Endothelial cell (in vitro differentiated cells): ENCODE measurements at regions not wholly inside any gene's neighbourhood (a gene's known extent, or its start where the extent isn't known, plus 50 kb on each side); places are given as distances from the start of the nearest gene placed in this dataset.
"Not testable (repeated sequence)": the region's sequence is repeated elsewhere in the genome, so short reads cannot be mapped to it uniquely, and the experiment has no call there.

Experiments
- DNase-seq: peaks from one replicate; pipeline ENCODE4 v3.0.0; 2021; ENCODE audit warnings: low spot score
- H3K27ac Mint-ChIP-seq: one replicate; pipeline ENCODE4 v1.8.0; 2021; ENCODE audit warnings: mixed read lengths, inconsistent platforms; ENCODE audit not compliant: unreplicated experiment
- H3K27me3 Mint-ChIP-seq: one replicate; pipeline ENCODE4 v1.8.0; 2021; ENCODE audit warnings: mild to moderate bottlenecking, moderate library complexity, mixed read lengths, inconsistent platforms; ENCODE audit not compliant: unreplicated experiment
- H3K36me3 Mint-ChIP-seq: one replicate; pipeline ENCODE4 v1.8.0; 2021; ENCODE audit warnings: mild to moderate bottlenecking, low read depth, mixed read lengths, inconsistent platforms; ENCODE audit not compliant: unreplicated experiment
- H3K4me1 Mint-ChIP-seq: one replicate; pipeline ENCODE4 v1.8.0; 2021; ENCODE audit warnings: mild to moderate bottlenecking, mixed read lengths, inconsistent platforms; ENCODE audit not compliant: unreplicated experiment
- H3K4me3 Mint-ChIP-seq: one replicate; pipeline ENCODE4 v1.8.0; 2021; ENCODE audit warnings: mild to moderate bottlenecking, mixed read lengths, inconsistent platforms; ENCODE audit not compliant: unreplicated experiment
- H3K9me3 Mint-ChIP-seq: one replicate; pipeline ENCODE4 v1.8.0; 2021; ENCODE audit warnings: mixed read lengths, inconsistent platforms; ENCODE audit not compliant: unreplicated experiment
- CTCF ChIP-seq: fragments of 200-600 bp; sonication (generic); IDR thresholded peaks from one replicate; pipeline ENCODE4 v1.5.0; 2021; ENCODE audit warnings: antibody characterized with exemption; ENCODE audit not compliant: unreplicated experiment

- Mint-ChIP-seq H3K9me3 (no peaks in the 10 kb centered on the region), H3K27me3 (peaks cover 3% of the 10 kb centered on the region), H3K36me3 (no peaks in the 10 kb centered on the region), H3K27ac (no peak overlapping the region), H3K4me3 (no peak overlapping the region), H3K4me1 (no peaks in the 10 kb centered on the region)
- no peak for DNase-seq
- TF ChIP-seq CTCF, result no peak
Observed at GRCh38 chr4:1582227-1582626, 101.9 kb downstream of the FAM53A start.

- H3K9me3 Mint-ChIP-seq, H3K27me3 Mint-ChIP-seq, H3K4me1 Mint-ChIP-seq, H3K27ac Mint-ChIP-seq, H3K36me3 Mint-ChIP-seq: not testable (repeated sequence)
- peak overlapping the region; percentile 62 for H3K4me3 Mint-ChIP-seq
- peak; percentile 64 for DNase-seq
Observed at GRCh38 chr4:1581164-1581894, 102.8 kb downstream of the FAM53A start.

- H3K27ac Mint-ChIP-seq, H3K4me3 Mint-ChIP-seq: not testable (repeated sequence)
Observed at GRCh38 chr4:1580692-1581012, 103.5 kb downstream of the FAM53A start.

GRCh38 chr4:1579901-1580691, 104.0 kb downstream of the FAM53A start:
- peak overlapping the region; percentile 79 for H3K4me3 Mint-ChIP-seq
- no peaks in the 10 kb centered on the region for H3K4me1 Mint-ChIP-seq
- H3K27ac Mint-ChIP-seq, result no peak overlapping the region
- peak; percentile 90 for DNase-seq
- H3K9me3 Mint-ChIP-seq, result no peaks in the 10 kb centered on the region
- H3K36me3 Mint-ChIP-seq, result no peaks in the 10 kb centered on the region
- peaks cover 10% of the 10 kb centered on the region for H3K27me3 Mint-ChIP-seq
- TF ChIP-seq CTCF, result no peak

More at GRCh38 chr4:1580692-1581012, 103.5 kb downstream of the FAM53A start:
- not testable (repeated sequence) for H3K9me3 Mint-ChIP-seq, DNase-seq, H3K4me1 Mint-ChIP-seq, H3K36me3 Mint-ChIP-seq
- peaks cover 10% of the 10 kb centered on the region for H3K27me3 Mint-ChIP-seq

- peaks cover 10% of the 10 kb centered on the region for H3K27me3 Mint-ChIP-seq
- TF ChIP-seq CTCF, result peak; percentile 79
- no peak overlapping the region for H3K27ac Mint-ChIP-seq
- no peaks in the 10 kb centered on the region for H3K36me3 Mint-ChIP-seq
- peak; percentile 68 for DNase-seq
- no peak overlapping the region for H3K4me3 Mint-ChIP-seq
- H3K9me3 Mint-ChIP-seq, result no peaks in the 10 kb centered on the region
- no peaks in the 10 kb centered on the region for H3K4me1 Mint-ChIP-seq
Observed at GRCh38 chr4:1579001-1579900, 104.9 kb downstream of the FAM53A start.
